Psoas muscle (tissue), 7 donors: ENCODE measurements at regions not wholly inside any gene's neighbourhood (a gene's known extent, or its start where the extent isn't known, plus 50 kb on each side); places are given as distances from the start of the nearest gene placed in this dataset.

Source experiments
- ATAC-seq, 4 donors: fragments of 200-7000 bp; cut with Tn5 transposase; one replicate each; pipeline ENCODE4 v1.9.1; 2020; ENCODE audit warnings: moderate library complexity in 3 of 4, mild to moderate bottlenecking in 2 of 4
- DNase-seq, 2 donors: peaks; one replicate each; pipeline ENCODE4 v3.0.0-alpha.2; 2020
- H3K27ac ChIP-seq: fragments of 200-600 bp; one replicate; pipeline ENCODE4 v1.8.0; 2022
- H3K27me3 ChIP-seq, 3 donors: fragments of 200-600 bp in 1 of 3; one replicate each; pipeline versions ENCODE4 v1.6.1 to v1.8.0; 2013 to 2022; ENCODE audit warnings: low read length in 2 of 3, mild to moderate bottlenecking in 2 of 3, moderate library complexity in 1 of 3; ENCODE audit not compliant: insufficient read depth in 3 of 3
- H3K36me3 ChIP-seq, 2 donors: fragments of 200-600 bp in 1 of 2; one replicate each; pipeline versions ENCODE4 v1.6.1 to v1.8.0; 2013 to 2022; ENCODE audit warnings: low read depth in 1 of 2, mild to moderate bottlenecking in 1 of 2, moderate library complexity in 1 of 2; ENCODE audit not compliant: insufficient read depth in 1 of 2
- H3K4me1 ChIP-seq: fragments of 200-600 bp; one replicate; pipeline ENCODE4 v1.8.0; 2022
- H3K4me3 ChIP-seq: fragments of 200-600 bp; one replicate; pipeline ENCODE4 v1.8.0; 2022; ENCODE audit warnings: mild to moderate bottlenecking
- H3K9me3 ChIP-seq: fragments of 200-600 bp; one replicate; pipeline ENCODE4 v1.8.0; 2022
- WGBS, 3 donors: extraction: QIAGEN DNeasy Blood & Tissue Kit; methylation state at CpG; one replicate each; pipeline versions ENCODE4 v1.1.6 to v1.1.7; 2013; 5-methylcytosine and 5-hydroxymethylcytosine counted together
- intact Hi-C, 2 donors: fragments of 100-400 bp; cut with DNase I; formaldehyde crosslinking; loops; one replicate each; pipeline versions ENCODE4 v1.11.0 to v1.14.2; 2022
- TF ChIP-seq, protein P1 (sequence below): fragments of 200-600 bp; IDR thresholded peaks from one replicate; pipeline ENCODE4 v1.8.0; 2022; ENCODE audit warnings: antibody characterized with exemption
- donor health status: healthy with polysubstance abuse.
- donor health status: DM: no; HTN: no; CAD: no; lungs with moderate emphysema.
- donor health status: Bipolar disorder and iron deficiency.
- donor health status: healthy.
- donor health status: DM: yes; HTN: yes; CAD: no.
- donor health status: DM: no; HTN: no; CAD: no.
- donor health status: DM: yes; HTN: yes; CAD: no.

DNA sequence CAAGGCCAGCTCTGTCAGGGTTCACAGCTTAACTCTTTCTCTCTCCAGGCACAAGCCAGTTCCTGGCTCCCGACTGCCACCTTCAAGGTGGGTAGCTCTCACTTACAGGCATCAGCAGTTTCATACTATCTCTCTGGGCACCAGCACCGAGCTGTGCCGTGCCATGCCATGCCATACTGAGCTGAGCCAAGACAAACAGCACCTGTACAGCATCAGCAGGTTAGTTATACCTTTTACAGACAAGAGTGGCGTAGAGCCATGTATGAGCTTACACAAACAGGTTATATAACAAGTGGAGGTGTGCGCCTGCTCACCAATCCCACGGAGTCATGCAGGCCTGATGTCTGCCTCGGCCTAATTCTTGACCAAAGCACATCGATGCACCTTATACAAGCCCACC lies 1098.7 kb downstream of the AACS start:
- no peak for ATAC-seq
- Histone ChIP-seq H3K27me3 (no peaks in the 10 kb centered on the region), H3K9me3 (no peaks in the 10 kb centered on the region), H3K4me1 (no peaks in the 10 kb centered on the region), H3K4me3 (no peak overlapping the region), H3K36me3 (no peaks in the 10 kb centered on the region), H3K27ac (no peak overlapping the region)
- DNase-seq: no peak
- intact Hi-C loops: no loop called here
- 92 to 96% (median 94%) methylated on average over 8 of the region's 8 CpGs for WGBS, 3 donors
- TF ChIP-seq, protein P1, sequence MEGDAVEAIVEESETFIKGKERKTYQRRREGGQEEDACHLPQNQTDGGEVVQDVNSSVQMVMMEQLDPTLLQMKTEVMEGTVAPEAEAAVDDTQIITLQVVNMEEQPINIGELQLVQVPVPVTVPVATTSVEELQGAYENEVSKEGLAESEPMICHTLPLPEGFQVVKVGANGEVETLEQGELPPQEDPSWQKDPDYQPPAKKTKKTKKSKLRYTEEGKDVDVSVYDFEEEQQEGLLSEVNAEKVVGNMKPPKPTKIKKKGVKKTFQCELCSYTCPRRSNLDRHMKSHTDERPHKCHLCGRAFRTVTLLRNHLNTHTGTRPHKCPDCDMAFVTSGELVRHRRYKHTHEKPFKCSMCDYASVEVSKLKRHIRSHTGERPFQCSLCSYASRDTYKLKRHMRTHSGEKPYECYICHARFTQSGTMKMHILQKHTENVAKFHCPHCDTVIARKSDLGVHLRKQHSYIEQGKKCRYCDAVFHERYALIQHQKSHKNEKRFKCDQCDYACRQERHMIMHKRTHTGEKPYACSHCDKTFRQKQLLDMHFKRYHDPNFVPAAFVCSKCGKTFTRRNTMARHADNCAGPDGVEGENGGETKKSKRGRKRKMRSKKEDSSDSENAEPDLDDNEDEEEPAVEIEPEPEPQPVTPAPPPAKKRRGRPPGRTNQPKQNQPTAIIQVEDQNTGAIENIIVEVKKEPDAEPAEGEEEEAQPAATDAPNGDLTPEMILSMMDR: no peak

DNA sequence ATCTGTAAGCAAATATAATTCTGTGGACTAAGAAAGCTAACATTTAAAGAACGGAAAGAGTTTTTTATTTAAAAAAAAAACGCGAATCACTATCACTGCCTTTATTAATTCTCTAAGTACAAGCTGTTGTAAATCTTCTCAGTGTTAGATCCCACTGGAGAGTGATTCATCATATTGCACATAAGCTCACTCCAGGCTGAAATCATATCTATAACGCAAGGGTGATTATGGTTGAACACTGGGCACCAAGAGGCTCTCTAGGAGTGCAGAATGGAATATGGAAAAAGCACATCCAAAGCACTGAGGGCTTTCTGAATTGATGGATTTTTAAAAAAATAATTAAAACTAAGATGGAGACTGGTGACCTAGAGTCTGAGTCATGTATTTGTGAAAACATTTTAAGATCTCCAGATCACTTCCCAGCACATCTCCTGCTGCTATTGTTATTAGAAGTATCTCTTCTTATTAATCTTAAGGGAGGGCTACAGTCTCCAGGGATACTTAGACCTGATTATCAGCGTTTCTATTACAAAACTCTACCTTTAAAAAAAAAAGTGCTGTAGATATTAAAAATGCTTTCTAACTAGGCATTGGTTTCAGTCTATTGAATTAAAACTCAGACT lies 1106.8 kb downstream of the AACS start:
- no peaks in the 10 kb centered on the region for H3K36me3 ChIP-seq
- TF ChIP-seq, protein P1: no peak
- 70 to 78% (median 76%) methylated on average over 5 of the region's 5 CpGs for WGBS, 3 donors
- H3K4me1 ChIP-seq: no peaks in the 10 kb centered on the region
- no peaks in the 10 kb centered on the region for H3K9me3 ChIP-seq
- H3K27ac ChIP-seq: no peak overlapping the region
- no peak for DNase-seq
- ATAC-seq: no peak
- H3K27me3 ChIP-seq: no peaks in the 10 kb centered on the region
- no peak overlapping the region for H3K4me3 ChIP-seq
- intact Hi-C loops: no loop called here

DNA sequence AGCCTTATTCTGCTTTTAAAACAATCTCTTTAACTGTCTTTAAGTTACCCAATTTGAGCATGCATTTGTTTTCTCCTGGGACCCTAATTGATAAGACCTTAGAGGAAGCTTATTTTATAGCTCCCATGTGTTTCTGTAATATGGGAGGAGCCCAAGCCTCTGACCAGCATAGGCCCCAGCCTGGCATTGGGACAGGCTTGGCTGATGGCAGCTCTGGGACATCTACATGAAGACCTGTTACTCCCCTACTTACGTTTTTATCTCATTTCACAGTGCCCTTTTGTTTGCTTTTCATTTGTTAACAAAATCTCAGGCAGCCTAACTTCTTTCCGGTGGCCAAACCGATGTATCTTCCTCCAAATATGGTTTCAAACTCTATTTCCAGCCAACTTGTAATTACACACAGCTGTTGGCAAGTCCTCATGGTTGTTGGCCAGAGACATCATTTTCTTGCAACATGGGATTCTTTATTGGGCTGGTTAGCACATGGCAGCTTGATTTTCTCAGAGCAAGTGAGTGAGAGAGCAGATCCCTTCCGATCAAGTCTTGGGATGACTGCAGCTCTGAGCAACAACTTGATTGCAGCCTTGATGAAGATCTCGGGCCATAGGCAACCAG lies 1117.5 kb downstream of the AACS start:
- no peak for DNase-seq
- Histone ChIP-seq H3K4me1 (no peaks in the 10 kb centered on the region), H3K36me3 (no peaks in the 10 kb centered on the region), H3K27me3 (no peaks in the 10 kb centered on the region), H3K4me3 (no peak overlapping the region), H3K9me3 (no peaks in the 10 kb centered on the region), H3K27ac (no peak overlapping the region)
- WGBS, 3 donors: 17 to 24% (median 20%) methylated on average over 5 of the region's 5 CpGs
- TF ChIP-seq, protein P1: no peak
- intact Hi-C loops: no loop called here
- ATAC-seq: no peak

DNA sequence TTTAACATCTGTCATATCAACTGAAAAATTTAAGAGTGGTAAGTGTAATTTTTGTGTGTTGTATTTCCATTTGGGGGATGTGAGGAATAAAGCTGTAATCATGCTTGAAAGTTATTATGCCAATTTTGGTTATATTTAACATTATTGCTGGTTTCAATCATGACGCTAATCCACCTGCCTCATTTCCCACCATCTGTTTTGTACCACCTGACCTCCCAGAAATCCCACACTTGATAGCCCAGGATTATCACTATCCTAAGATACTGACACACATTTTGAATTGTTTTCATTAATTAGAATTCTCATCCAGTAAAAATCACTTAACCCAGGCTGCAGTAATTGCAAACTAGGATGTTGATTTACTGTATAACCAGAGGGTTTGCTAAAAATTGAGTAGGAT lies 1119.8 kb downstream of the AACS start:
- Histone ChIP-seq H3K36me3 (no peaks in the 10 kb centered on the region), H3K4me3 (no peak overlapping the region), H3K9me3 (no peaks in the 10 kb centered on the region), H3K4me1 (no peaks in the 10 kb centered on the region), H3K27ac (no peak overlapping the region), H3K27me3 (peaks cover 0 to 2% (median 0%) of the 10 kb centered on the region in 3 donors)
- TF ChIP-seq, protein P1: no peak
- WGBS, 3 donors: 89 to 96% (median 93%) methylated on average over 1 of the region's 1 CpG
- ATAC-seq (no peak), DNase-seq (no peak)
- intact Hi-C loops: no loop called here

DNA sequence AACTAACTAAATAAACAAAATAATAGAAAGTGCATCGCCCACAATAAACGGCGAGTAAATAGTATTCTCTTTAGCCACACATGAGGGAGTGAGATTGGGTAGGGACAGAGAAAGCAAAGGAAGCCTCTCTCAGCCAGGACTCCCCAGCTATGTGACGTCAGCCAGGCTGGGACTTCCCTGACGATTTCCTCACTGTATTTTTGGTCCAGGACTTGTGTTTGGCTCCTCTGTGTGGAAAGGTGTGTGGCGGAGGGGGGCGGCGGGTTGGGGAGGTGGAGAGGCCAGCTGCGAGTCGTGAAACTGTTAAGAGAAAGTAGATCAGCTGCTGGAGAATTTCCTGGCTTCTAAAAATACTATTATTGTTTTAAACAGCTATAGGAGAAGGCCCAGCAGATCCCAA lies 1124.6 kb downstream of the AACS start:
- Histone ChIP-seq H3K4me1 (no peaks in the 10 kb centered on the region), H3K27me3 (peaks cover 0 to 15% (median 10%) of the 10 kb centered on the region in 3 donors), H3K36me3 (no peaks in the 10 kb centered on the region), H3K27ac (no peak overlapping the region), H3K9me3 (no peaks in the 10 kb centered on the region), H3K4me3 (no peak overlapping the region)
- DNase-seq (no peak), ATAC-seq (no peak)
- TF ChIP-seq, protein P1: no peak
- intact Hi-C loops: no loop called here
- 65 to 70% (median 65%) methylated on average over 10 of the region's 10 CpGs for WGBS, 3 donors
